ENCODE measurements at regions not wholly inside any gene's neighbourhood (a gene's known extent, or its start where the extent isn't known, plus 50 kb on each side); places are given as distances from the start of the nearest gene placed in this dataset.

GRCh38 chr2:167817422-167817821 is 430.0 kb downstream of the STK39 start:
- TF ChIP-seq CTCF (IDR thresholded peaks at IDR 0.05) (no peak), POLR2A (IDR thresholded peaks at IDR 0.05) (no peak)
